Lung microvascular endothelial cell (primary cell): ENCODE measurements at regions not wholly inside any gene's neighbourhood (a gene's known extent, or its start where the extent isn't known, plus 50 kb on each side); places are given as distances from the start of the nearest gene placed in this dataset.

Source experiments
- DNase-seq, 2 donors: peaks; one replicate each; pipeline versions ENCODE4 v3.0.0 to v3.0.0-alpha.2; 2010; ENCODE audit warnings: low read depth in 2 of 2

GRCh38 chr16:74100395-74101326 lies 196.0 kb upstream of the PSMD7 start:
- no peak for DNase-seq

DNA sequence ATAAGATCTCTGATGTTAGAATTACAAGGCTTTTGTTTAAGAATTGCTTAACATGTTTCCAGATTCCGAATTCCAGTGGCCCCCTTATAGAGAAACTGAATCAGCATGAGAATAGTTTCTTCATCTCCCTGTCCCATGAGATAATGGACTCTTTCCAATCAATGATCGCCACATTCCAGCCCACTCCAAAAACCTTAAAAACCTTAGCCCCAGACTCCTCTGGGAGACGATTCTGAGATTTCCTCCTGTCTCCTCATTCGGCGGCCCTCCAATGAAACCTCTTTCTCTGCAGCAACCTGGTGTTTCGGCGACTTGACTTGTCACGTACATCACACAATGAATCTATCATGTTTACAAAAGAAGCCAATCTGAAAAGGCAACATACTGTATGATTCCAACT lies 197.1 kb upstream of the PSMD7 start:
- no peak for DNase-seq

- no peak for DNase-seq
Measured at GRCh38 chr16:74094962-74095361, 201.7 kb upstream of the PSMD7 start.

- no peak for DNase-seq
Measured at GRCh38 chr16:74094514-74094913, 202.1 kb upstream of the PSMD7 start.

DNA sequence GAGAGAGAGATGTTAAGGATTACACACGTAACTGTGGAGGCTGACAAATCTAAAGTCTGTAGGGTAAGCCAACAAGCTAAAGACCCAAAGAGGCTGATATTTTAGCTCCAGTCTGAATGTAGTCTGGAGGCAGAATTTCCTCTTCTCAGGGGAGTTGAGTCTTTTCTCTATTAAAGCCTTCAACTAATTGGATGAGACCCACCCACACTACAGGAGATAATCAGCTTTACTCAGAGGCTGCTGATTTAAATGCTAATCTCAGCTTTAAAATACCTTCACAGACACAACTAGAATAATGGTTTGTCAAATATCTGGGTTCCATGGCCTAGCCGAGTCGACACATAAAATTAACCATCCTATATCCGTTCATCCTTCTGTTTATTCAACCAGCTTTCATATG lies 204.3 kb upstream of the PSMD7 start:
- no peak for DNase-seq

- no peak for DNase-seq
Measured at GRCh38 chr16:74090871-74091270, 205.7 kb upstream of the PSMD7 start.

DNA sequence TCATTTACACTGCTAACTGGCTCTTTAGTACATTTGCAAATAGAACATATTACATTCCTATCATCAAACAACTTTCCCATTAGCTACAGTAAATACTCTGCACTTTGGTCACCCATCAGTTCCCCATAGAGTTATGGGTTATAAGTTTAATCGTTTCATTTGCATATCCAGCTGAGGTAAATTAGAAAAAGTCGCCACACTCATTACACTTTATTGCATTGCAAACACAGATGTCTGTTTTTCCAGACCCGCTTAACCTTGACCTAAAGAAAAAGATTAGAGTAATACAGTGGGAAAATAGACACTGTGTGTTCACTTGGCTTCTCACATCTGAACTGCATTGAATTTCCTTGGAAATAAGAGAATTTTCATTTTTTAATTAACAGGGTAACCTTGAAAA lies 213.1 kb upstream of the PSMD7 start:
- no peak for DNase-seq

DNA sequence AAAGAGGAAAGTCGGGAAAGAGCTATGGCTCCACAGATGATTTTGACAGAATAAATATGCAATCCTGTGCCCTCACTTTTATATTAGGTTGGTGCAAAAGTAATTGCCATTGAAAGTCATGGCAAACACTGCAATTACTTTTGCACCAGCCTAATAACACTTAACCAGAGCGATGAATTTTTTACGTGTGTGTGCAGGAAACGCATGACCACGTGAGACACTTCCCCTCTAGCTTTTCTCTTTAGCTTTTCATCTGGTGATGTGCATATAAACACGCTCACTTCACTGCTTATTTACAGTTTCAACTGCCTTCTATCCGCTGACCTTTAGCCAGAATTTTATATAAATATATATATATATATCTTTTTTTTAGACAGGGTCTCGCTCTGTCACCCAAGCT lies 216.3 kb upstream of the PSMD7 start:
- DNase-seq: peak in 1 of 2 donors; percentile 11

DNA sequence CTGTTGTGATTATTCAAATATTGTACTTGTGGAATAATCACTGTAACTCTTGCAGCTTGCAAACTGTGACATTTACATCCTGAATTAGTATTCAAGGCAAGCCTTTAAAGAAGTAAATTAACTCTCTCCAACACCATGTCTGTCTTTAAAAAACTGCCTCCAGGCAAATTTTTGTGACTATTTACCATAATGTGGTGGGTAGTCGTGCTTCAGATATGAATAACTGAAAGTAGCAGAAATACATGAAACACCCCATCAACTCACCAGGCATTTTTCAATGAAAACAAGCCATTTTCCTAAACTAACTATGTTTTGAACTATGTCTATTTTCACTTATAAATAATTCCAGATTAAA lies 217.4 kb upstream of the PSMD7 start:
- DNase-seq: no peak

- no peak for DNase-seq
Measured at GRCh38 chr16:74078511-74079231, 217.9 kb upstream of the PSMD7 start.

DNA sequence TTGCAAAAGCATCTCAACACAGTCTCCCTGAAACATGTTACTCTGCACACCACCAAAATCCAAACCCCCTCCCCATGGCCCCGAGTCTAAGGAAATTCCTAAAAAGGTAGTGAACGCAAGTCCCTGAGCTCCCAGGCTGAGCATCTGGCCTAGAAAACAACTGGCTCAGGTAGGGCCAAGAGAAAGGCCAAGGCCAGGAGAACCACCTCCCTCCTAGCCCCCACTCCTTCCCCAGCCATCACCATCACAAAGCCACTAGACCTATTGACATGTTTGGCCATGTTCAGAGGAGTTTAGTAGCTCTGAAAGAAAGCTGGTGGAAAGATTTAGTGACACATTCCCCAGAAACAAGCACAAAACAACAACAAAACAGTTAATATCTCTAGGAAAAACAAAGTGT lies 220.0 kb upstream of the PSMD7 start:
- DNase-seq: no peak

DNA sequence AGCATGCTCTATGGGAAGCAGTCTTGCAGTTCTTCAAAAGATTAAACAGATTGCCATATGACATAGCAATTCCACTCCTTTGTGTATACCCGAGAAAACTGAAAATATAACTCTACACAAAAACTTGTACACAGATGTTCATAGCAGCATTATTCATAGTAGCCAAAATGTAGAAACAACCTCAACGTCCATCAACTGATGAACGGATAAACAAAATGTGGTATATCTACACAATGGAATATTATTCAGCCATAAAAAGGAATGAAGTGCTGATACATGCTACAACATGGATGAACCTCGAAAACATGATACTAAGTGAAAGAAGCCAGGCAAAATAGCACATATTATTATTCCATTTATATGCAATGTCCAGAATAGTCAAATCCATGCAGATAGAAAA lies 221.2 kb upstream of the PSMD7 start:
- no peak for DNase-seq

DNA sequence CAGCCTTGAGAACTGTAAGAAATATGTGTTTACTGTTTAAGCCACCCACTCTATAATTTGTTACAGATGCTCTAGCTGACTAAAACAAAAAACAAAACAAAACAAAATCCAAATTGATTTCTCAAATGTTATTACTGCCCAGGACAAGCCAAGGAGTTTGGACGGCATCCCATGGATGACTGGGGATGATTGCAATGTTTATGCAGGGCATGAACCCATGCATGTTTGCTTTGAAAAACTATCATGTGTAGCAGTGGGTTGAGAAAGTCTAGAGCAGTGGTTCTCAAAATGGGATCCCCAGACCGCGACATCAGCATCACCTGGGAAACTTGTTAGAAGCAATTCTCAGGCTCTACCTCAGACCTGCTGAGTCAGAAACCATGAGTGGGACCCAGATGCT lies 223.2 kb upstream of the PSMD7 start:
- no peak for DNase-seq

DNA sequence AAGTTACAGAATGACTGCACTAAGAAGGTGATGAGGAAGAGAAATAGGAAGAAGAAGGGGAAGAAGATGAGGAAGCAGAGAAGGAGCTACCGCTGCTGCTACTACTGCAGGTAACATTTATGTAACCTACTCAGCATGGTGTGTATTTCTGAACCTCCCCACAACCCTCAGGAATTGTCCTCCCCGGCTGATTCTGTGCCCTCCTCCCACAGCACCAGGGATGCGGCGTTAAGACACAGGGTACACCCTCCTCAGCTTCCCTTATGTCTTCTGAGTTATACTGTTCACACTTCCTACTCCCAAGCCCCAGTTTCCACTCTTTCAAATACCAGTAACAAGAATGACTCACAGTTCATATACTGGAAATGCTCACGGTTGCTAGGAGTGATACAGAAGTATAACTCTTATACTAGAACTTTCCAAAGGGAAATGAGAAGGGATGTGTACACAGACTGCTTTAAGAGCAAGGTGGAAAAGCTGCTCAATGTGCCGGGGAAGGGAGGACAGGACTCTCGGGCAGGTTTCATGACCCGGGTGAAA lies 224.5 kb upstream of the PSMD7 start:
- no peak for DNase-seq

- DNase-seq: no peak
Measured at GRCh38 chr16:74070237-74070636, 226.4 kb upstream of the PSMD7 start.

GRCh38 chr16:74064120-74064735 lies 232.4 kb upstream of the PSMD7 start:
- peak in 1 of 2 donors; percentile 23 for DNase-seq

DNA sequence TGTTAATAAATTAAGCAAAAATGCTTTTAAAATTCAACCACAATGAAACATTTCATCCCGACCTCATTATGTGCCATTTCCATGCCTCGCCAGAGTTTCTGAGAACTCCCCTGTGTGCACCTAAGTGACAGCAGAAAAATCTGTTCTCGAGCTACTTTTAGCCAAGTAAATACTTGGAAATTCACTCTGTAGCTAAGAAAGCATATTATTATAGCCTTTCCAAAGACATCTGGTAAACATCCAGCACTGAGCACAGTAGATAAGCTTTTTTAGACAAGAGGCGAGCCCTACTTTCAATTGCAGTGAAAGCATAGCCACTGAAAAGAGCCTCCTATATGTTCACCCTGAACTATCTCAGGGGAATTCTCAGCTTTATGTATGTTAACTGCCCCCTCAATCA lies 242.8 kb upstream of the PSMD7 start:
- DNase-seq: no peak

DNA sequence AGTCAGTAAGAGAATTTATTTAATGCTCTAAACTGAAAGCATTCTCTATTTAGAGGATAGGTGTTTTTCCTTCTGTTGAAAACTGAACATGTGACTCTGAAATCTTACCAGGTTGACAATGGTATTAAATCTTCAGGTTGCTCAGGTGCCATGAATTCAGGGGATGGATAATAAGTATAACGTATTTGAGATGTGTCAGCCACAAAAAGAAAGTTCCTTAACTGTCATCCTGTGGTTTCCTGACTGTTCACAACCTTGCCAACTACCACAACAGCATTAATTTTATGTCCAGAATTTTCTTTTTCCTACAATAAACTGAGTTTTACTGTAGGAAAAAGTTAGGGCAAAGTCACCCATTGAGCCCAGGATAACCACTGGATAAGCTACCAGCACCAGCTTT lies 243.3 kb upstream of the PSMD7 start:
- DNase-seq: no peak

DNA sequence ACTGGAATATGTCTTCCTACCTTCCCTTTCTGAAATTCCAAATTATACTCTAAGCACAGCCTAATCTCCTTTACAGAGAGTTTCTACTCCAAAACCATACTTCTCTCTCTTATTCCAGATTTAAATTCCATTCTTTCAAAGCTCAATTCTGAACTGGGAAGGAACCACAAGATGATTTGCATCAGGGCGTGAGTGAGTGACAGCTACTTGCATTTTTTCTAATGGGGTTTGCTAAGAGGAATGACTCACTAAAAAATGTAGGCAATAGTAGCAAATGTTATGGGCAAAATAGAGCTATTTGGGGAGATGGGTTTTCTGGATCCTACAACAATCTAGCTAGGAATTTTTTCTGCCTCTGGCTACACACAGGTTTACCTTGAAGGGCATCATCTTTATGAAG lies 244.6 kb upstream of the PSMD7 start:
- no peak for DNase-seq

GRCh38 chr16:74049027-74049426 lies 247.6 kb upstream of the PSMD7 start:
- DNase-seq: no peak

DNA sequence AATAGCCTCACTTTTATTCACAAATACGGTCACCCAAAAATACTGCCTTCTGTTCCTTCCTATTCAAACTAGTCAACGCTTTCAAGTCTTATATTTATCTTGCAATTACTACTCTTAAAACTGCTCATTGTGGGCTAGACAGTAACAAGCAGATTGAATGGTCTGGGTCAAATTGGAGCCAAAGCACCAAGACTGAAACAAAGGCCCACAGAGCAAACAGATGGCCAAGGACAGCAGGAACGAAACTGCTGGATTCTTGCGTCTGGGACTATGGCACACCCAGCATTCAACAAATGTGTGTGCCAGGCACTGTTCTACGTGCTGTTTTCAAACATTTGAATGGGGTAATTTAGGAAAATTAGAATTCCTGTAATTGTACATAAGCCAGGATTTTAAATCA lies 250.1 kb upstream of the PSMD7 start:
- DNase-seq: no peak

- no peak for DNase-seq
Measured at GRCh38 chr16:74045513-74045912, 251.1 kb upstream of the PSMD7 start.
